Kidney (tissue), 13 donors: ENCODE measurements at regions not wholly inside any gene's neighbourhood (a gene's known extent, or its start where the extent isn't known, plus 50 kb on each side); places are given as distances from the start of the nearest gene placed in this dataset.

Experiments used
- DNase-seq, 5 donors: peaks; one replicate each; pipeline ENCODE4 v3.0.0-alpha.2; 2013 to 2020
- FAIRE-seq: peaks from 2 replicates; lab custom pipeline; 2012; peaks lifted over from hg19 to GRCh38; lab: Jason Lieb, UNC
- H3K27ac ChIP-seq, 2 donors: one replicate each; pipeline ENCODE4 v1.7.0; 2013; ENCODE audit warnings: low read depth in 2 of 2, low read length in 2 of 2, inconsistent platforms in 1 of 2
- H3K27me3 ChIP-seq: one replicate; pipeline ENCODE4 v1.7.1; 2013; ENCODE audit warnings: low read length, inconsistent platforms; ENCODE audit not compliant: control insufficient read depth, insufficient read depth
- H3K36me3 ChIP-seq, 3 donors: one replicate each; pipeline versions ENCODE4 v1.7.0 to v1.7.1; 2013; ENCODE audit warnings: low read length in 3 of 3, control low read depth in 1 of 3, inconsistent platforms in 1 of 3; ENCODE audit not compliant: insufficient read depth in 3 of 3, control insufficient read depth in 2 of 3
- H3K4me1 ChIP-seq, 3 donors: one replicate each; pipeline versions ENCODE4 v1.7.0 to v1.7.1; 2013; ENCODE audit warnings: low read length in 3 of 3, inconsistent platforms in 1 of 3, low read depth in 1 of 3; ENCODE audit not compliant: control insufficient read depth in 2 of 3, insufficient read depth in 2 of 3
- H3K4me3 ChIP-seq, 3 donors: one replicate each; pipeline versions ENCODE4 v1.7.0 to v1.8.1; 2013; ENCODE audit warnings: low read length in 3 of 3, control low read depth in 1 of 3, inconsistent platforms in 1 of 3
- H3K9ac ChIP-seq, 3 donors: one replicate each; pipeline versions ENCODE4 v1.7.0 to v1.7.1; 2013; ENCODE audit warnings: low read length in 3 of 3, control low read depth in 1 of 3, inconsistent platforms in 1 of 3
- H3K9me3 ChIP-seq, 3 donors: one replicate each; pipeline versions ENCODE4 v1.7.0 to v1.7.1; 2013; ENCODE audit warnings: low read length in 3 of 3, control low read depth in 1 of 3, inconsistent platforms in 1 of 3; ENCODE audit not compliant: control insufficient read depth in 2 of 3, insufficient read depth in 1 of 3
- intact Hi-C: fragments of 100-400 bp; cut with DNase I; formaldehyde crosslinking; loops from one replicate; pipeline ENCODE4 v1.11.1; 2022
- TF ChIP-seq, protein P1 (sequence below): IDR thresholded peaks from 3 replicates; pipeline ENCODE4 v1.5.1; 2012; ENCODE audit warnings: mild to moderate bottlenecking, moderate library complexity, borderline replicate concordance; ENCODE audit not compliant: insufficient read depth; ENCODE audit errors: extremely low read depth
- donor health status: control.
- donor health status: control.
- donor health status: control.
- donor health status: control.
- donor health status: control.
- donor health status: DM: yes; HTN: yes; CAD: no.
- donor health status: Normal renal cell carcinoma (clear cell type).

DNA sequence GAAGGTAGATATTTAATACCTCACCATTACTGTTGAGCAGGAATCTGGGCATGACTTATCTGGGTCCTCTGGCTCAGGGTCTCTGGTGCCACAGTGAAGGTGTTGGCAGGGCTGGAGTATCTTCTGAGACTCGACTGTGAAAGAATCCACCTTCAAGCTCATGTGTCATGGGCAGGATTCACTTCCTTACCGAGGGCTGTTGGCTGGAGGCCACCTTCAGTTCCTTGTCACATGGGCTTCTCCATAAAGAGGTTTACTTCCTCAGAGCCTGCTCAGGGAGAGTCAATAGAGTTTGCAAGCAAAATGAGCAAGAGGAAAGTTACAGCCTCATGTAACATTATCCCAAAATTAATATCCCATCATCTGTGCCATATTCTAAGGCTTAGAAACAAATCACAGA is 459.5 kb downstream of the NR2F2 start:
- H3K36me3 ChIP-seq, result no peaks in the 10 kb centered on the region
- no peaks in the 10 kb centered on the region for H3K27me3 ChIP-seq
- intact Hi-C loops, result no loop called here
- DNase-seq (no peak), FAIRE-seq (no peak)
- no peak overlapping the region for H3K27ac ChIP-seq
- no peaks in the 10 kb centered on the region for H3K4me1 ChIP-seq
- H3K9me3 ChIP-seq, result no peaks in the 10 kb centered on the region
- TF ChIP-seq, protein P1, sequence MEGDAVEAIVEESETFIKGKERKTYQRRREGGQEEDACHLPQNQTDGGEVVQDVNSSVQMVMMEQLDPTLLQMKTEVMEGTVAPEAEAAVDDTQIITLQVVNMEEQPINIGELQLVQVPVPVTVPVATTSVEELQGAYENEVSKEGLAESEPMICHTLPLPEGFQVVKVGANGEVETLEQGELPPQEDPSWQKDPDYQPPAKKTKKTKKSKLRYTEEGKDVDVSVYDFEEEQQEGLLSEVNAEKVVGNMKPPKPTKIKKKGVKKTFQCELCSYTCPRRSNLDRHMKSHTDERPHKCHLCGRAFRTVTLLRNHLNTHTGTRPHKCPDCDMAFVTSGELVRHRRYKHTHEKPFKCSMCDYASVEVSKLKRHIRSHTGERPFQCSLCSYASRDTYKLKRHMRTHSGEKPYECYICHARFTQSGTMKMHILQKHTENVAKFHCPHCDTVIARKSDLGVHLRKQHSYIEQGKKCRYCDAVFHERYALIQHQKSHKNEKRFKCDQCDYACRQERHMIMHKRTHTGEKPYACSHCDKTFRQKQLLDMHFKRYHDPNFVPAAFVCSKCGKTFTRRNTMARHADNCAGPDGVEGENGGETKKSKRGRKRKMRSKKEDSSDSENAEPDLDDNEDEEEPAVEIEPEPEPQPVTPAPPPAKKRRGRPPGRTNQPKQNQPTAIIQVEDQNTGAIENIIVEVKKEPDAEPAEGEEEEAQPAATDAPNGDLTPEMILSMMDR, result no peak
- no peak overlapping the region for H3K9ac ChIP-seq
- no peak overlapping the region for H3K4me3 ChIP-seq

DNA sequence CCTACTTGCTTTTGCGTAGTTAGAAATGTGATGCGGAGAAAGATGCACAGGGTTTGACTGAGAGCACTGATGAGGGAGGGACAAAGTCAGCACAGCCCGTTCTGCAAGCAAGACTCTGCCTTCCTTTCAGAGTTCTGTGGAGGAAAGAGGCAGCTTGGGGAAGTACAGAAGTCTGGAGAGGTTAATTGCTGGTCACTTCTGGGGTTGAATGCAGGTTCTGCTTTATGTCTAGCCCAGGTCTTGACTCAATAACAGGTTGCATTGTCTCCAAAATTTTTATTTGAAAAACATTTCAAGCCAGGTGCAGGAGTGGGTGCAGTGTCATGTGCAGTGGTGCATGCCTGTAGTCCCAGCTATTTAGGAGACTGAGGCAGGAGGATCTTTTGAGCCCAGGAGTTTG is 461.7 kb downstream of the NR2F2 start:
- intact Hi-C loops, result no loop called here
- Histone ChIP-seq H3K27me3 (no peaks in the 10 kb centered on the region), H3K9ac (no peak overlapping the region), H3K4me3 (no peak overlapping the region), H3K4me1 (no peaks in the 10 kb centered on the region), H3K36me3 (no peaks in the 10 kb centered on the region), H3K9me3 (no peaks in the 10 kb centered on the region), H3K27ac (no peak overlapping the region)
- TF ChIP-seq, protein P1, result no peak
- no peak for DNase-seq
- FAIRE-seq, result no peak

DNA sequence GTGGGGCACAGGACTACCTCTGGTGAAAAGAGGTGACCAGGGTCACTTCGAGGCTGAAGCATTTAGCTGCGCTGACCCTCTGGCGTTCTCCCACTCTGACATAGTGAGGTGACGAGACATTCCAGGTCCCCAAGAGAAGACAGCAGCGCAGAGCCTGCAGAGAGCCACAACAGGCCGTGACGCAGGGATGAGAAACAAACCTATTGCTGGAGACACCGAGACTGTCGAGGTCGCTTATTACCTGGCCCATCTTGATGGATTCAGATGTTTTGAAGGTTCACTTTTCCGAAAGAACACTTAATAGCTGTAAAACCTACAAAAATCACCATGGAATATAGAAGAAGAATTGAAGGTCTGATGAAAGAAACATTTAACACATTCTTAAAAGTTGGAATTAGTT is 466.3 kb downstream of the NR2F2 start:
- FAIRE-seq, result no peak
- Histone ChIP-seq H3K9me3 (no peaks in the 10 kb centered on the region), H3K36me3 (no peaks in the 10 kb centered on the region), H3K27ac (no peak overlapping the region), H3K9ac (no peak overlapping the region), H3K4me1 (no peaks in the 10 kb centered on the region), H3K4me3 (no peak overlapping the region), H3K27me3 (no peaks in the 10 kb centered on the region)
- no peak for DNase-seq
- intact Hi-C loops, result no loop called here
- TF ChIP-seq, protein P1, result no peak

DNA sequence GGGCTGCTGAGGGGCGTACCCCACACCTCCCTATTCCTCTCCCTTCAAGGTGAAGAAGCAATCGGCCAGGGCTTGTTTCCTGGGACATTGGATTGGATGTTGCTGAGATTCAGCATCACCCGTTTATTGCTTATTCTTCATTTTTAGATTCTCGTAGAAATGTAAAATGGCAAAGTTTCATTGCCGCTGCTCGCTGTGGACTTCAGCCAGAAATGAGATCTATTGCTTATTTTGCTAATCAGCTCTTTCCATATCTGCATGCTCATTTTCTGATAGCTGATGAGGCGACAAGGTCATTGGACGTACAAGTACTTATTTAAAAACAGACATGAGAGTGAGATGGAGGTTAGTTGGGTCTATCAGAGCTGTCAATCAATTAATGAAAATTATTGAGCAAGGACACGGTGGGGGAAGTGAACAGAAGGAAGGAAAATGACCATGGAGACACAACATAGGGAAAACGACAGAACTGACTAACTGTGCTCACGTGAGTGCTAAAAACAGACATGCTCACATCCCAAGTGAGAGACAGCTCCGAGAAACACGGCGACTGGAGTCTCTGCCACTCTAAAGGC is 471.2 kb downstream of the NR2F2 start:
- Histone ChIP-seq H3K4me1 (no peaks in the 10 kb centered on the region), H3K9me3 (no peaks in the 10 kb centered on the region), H3K27ac (no peak overlapping the region), H3K9ac (no peak overlapping the region), H3K4me3 (no peak overlapping the region), H3K36me3 (no peaks in the 10 kb centered on the region), H3K27me3 (no peaks in the 10 kb centered on the region)
- no peak for FAIRE-seq
- DNase-seq, result no peak
- TF ChIP-seq, protein P1, result no peak
- intact Hi-C loops, result no loop called here
